ENCODE measurements at regions not wholly inside any gene's neighbourhood (a gene's known extent, or its start where the extent isn't known, plus 50 kb on each side); places are given as distances from the start of the nearest gene placed in this dataset.

DNA sequence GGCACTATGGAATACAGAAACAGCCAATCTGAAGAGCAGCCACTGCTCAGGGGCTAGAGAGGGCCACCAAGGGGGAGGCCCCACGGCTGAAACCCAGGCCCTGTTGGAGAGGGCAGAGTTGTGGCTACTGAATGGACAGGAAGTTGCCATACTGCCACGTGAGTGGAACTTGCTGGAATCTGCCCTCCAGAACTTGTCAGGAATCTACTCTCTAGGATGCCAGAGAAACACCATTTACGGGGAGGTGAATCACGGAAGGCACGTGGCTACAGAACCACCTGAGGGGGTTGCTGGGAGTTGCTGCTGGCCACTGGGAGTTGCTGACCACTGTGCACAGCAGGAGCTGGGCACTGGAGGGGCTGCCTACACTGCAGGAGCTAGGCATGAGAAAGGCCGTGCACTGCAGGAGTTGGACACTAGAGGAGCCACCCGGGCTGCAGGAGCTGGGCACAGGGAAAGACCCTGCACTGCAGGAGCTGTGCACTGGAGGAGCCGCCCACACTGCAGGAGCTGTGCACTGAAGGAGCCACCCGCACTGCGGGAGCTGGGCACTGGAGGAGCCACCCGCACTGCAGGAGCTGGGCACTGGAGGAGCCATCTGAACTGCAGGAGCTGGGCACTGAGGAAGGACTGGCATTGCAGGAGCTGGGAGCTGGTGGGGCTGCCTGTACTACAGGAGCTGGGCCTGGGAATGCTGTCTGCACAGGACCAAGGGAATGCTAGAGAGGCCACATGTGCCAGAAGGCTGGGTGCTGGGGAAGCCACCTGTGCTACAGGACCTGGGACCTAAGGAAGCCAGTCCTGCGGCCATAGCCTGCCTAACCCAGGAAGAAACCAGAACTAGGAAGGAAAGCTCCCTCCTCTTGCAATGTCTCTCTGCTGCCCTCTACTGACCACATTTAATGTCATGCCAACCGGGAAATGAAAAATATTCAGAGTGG lies 343.4 kb downstream of the MATN1 start:
- TF ChIP-seq, protein P1, sequence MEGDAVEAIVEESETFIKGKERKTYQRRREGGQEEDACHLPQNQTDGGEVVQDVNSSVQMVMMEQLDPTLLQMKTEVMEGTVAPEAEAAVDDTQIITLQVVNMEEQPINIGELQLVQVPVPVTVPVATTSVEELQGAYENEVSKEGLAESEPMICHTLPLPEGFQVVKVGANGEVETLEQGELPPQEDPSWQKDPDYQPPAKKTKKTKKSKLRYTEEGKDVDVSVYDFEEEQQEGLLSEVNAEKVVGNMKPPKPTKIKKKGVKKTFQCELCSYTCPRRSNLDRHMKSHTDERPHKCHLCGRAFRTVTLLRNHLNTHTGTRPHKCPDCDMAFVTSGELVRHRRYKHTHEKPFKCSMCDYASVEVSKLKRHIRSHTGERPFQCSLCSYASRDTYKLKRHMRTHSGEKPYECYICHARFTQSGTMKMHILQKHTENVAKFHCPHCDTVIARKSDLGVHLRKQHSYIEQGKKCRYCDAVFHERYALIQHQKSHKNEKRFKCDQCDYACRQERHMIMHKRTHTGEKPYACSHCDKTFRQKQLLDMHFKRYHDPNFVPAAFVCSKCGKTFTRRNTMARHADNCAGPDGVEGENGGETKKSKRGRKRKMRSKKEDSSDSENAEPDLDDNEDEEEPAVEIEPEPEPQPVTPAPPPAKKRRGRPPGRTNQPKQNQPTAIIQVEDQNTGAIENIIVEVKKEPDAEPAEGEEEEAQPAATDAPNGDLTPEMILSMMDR (IDR thresholded peaks at IDR 0.05): peak; percentile 33 to 73 (median 71)
- no peak for TF ChIP-seq EP300 (IDR thresholded peaks at IDR 0.05)
- no peak for TF ChIP-seq POLR2A (IDR thresholded peaks at IDR 0.05)

Data from ovary (tissue), 3 donors.